GM23338 (cell line): ENCODE measurements at regions not wholly inside any gene's neighbourhood (a gene's known extent, or its start where the extent isn't known, plus 50 kb on each side); places are given as distances from the start of the nearest gene placed in this dataset.
A peak's percentile ranks its signal among the peaks of the same experiment; 100 is the strongest.

Experiments
- ATAC-seq: fragments of 200-7000 bp; cut with Tn5 transposase; 3 replicates; pipeline ENCODE4 v1.9.1; 2020
- DNase-seq: peaks from one replicate; pipeline ENCODE4 v3.0.0-alpha.2; 2015; ENCODE audit warnings: low spot score
- H2AFZ ChIP-seq: fragments of 200-600 bp; sonication (generic); 2 replicates; pipeline ENCODE4 v1.8.0; 2016; ENCODE audit warnings: antibody characterized with exemption, mild to moderate bottlenecking, moderate library complexity
- H3F3A ChIP-seq: fragments of 200-600 bp; sonication (generic); replicated peaks from 2 replicates; pipeline ENCODE4 v1.8.0; 2017; ENCODE audit warnings: antibody characterized with exemption, mixed run types, low read depth
- H3K27ac ChIP-seq: fragments of 200-600 bp; sonication (generic); 2 replicates; pipeline ENCODE4 v1.6.1; 2016; ENCODE audit warnings: low read depth
- H3K27me3 ChIP-seq: fragments of 200-600 bp; sonication (generic); 2 replicates; pipeline ENCODE4 v1.8.0; 2016; ENCODE audit warnings: mild to moderate bottlenecking, mixed run types, moderate library complexity; ENCODE audit not compliant: insufficient read depth
- H3K36me3 ChIP-seq: fragments of 200-600 bp; sonication (generic); 2 replicates; pipeline ENCODE4 v1.8.0; 2016; ENCODE audit warnings: mild to moderate bottlenecking; ENCODE audit not compliant: insufficient read depth
- H3K4me1 ChIP-seq: fragments of 200-600 bp; sonication (generic); 2 replicates; pipeline ENCODE4 v1.8.0; 2016; ENCODE audit warnings: mild to moderate bottlenecking, moderate library complexity; ENCODE audit not compliant: insufficient read depth
- H3K4me2 ChIP-seq: fragments of 200-600 bp; sonication (generic); 2 replicates; pipeline ENCODE4 v1.7.1; 2017; ENCODE audit warnings: mixed run types
- H3K4me3 ChIP-seq: fragments of 200-600 bp; sonication (generic); 2 replicates; pipeline ENCODE4 v1.6.1; 2016; ENCODE audit warnings: mixed run types
- H3K79me2 ChIP-seq: fragments of 200-600 bp; sonication (generic); replicated peaks from 2 replicates; pipeline ENCODE4 v1.8.0; 2017; ENCODE audit warnings: mild to moderate bottlenecking; ENCODE audit not compliant: insufficient read depth
- H3K9me2 ChIP-seq: fragments of 200-600 bp; sonication (generic); 2 replicates; pipeline ENCODE4 v1.8.0; 2017; ENCODE audit not compliant: insufficient read depth
- H4K20me1 ChIP-seq: fragments of 200-600 bp; sonication (generic); replicated peaks from 2 replicates; pipeline ENCODE4 v1.8.0; 2017; ENCODE audit warnings: mild to moderate bottlenecking; ENCODE audit not compliant: insufficient read depth
- H3K27ac Mint-ChIP-seq: 2 replicates; pipeline ENCODE4 v1.8.0; 2020; ENCODE audit warnings: inconsistent platforms, mild to moderate bottlenecking, moderate library complexity, mixed read lengths
- H3K27me3 Mint-ChIP-seq: 3 replicates; pipeline ENCODE4 v1.8.0; 2022; ENCODE audit warnings: low read depth, mild to moderate bottlenecking, moderate library complexity, mixed read lengths, inconsistent platforms; ENCODE audit not compliant: insufficient read depth, poor library complexity
- H3K36me3 Mint-ChIP-seq: 3 replicates; pipeline ENCODE4 v1.8.0; 2021; ENCODE audit warnings: low read depth, mild to moderate bottlenecking, inconsistent platforms, moderate library complexity, mixed read lengths
- H3K4me1 Mint-ChIP-seq: 3 replicates; pipeline ENCODE4 v1.8.0; 2020; ENCODE audit warnings: mild to moderate bottlenecking, inconsistent platforms, mixed read lengths
- H3K4me3 Mint-ChIP-seq: 3 replicates; pipeline ENCODE4 v1.8.0; 2021; ENCODE audit warnings: moderate library complexity, mild to moderate bottlenecking, inconsistent platforms, mixed read lengths
- H3K9me3 Mint-ChIP-seq: 3 replicates; pipeline ENCODE4 v1.8.0; 2020; ENCODE audit warnings: moderate library complexity, mild to moderate bottlenecking, inconsistent platforms, mixed read lengths
- CREB1 ChIP-seq: fragments of 250-450 bp; sonication (Bioruptor Pico); IDR thresholded peaks from 2 replicates; pipeline ENCODE4 v1.5.0; 2020; ENCODE audit warnings: low read depth, mild to moderate bottlenecking, moderate library complexity
- CTCF ChIP-seq, 2 experiments: fragments of 200-600 bp in 1 of 2; sonication (generic) in 1 of 2; conservative IDR thresholded peaks; 2 replicates each; pipeline versions ENCODE4 v1.5.1 to v1.6.1; 2016 to 2017; ENCODE audit warnings: antibody characterized with exemption in 2 of 2, low read depth in 2 of 2, mild to moderate bottlenecking in 2 of 2, moderate library complexity in 1 of 2
- ETS1 ChIP-seq: IDR thresholded peaks from 2 replicates; pipeline ENCODE4 v1.6.1; 2016; ENCODE audit warnings: antibody characterized with exemption
- EZH2phosphoT487 ChIP-seq: fragments of 200-600 bp; sonication (generic); IDR thresholded peaks from one replicate; pipeline ENCODE4 v1.8.1; 2018; ENCODE audit warnings: antibody characterized with exemption; ENCODE audit not compliant: unreplicated experiment
- JUNB ChIP-seq: IDR thresholded peaks from one replicate; pipeline ENCODE4 v1.6.1; 2016; ENCODE audit warnings: antibody characterized with exemption; ENCODE audit not compliant: unreplicated experiment
- NANOG ChIP-seq: IDR thresholded peaks from 2 replicates; pipeline ENCODE4 v1.6.1; 2016; ENCODE audit warnings: antibody characterized with exemption, borderline replicate concordance
- POLR2AphosphoS5 ChIP-seq: IDR thresholded peaks from 2 replicates; pipeline ENCODE4 v1.6.1; 2016; ENCODE audit warnings: antibody characterized with exemption, low read depth
- REST ChIP-seq: IDR thresholded peaks from one replicate; pipeline ENCODE4 v1.6.1; 2018; ENCODE audit warnings: antibody characterized with exemption; ENCODE audit not compliant: unreplicated experiment
- STAT1 ChIP-seq: IDR thresholded peaks from one replicate; pipeline ENCODE4 v1.6.1; 2016; ENCODE audit warnings: antibody characterized with exemption; ENCODE audit not compliant: unreplicated experiment
- ZNF114 ChIP-seq: fragments of 250-450 bp; sonication (Bioruptor Pico); IDR thresholded peaks from 2 replicates; pipeline ENCODE4 v1.5.0; 2020; ENCODE audit warnings: mild to moderate bottlenecking, moderate library complexity
- ZNF331 ChIP-seq: fragments of 250-450 bp; sonication (Bioruptor Pico); IDR thresholded peaks from 2 replicates; pipeline ENCODE4 v1.5.0; 2020; ENCODE audit warnings: low read depth, mild to moderate bottlenecking, moderate library complexity

- Histone ChIP-seq H3K27ac (no peak overlapping the region), H3K79me2 (no peaks in the 10 kb centered on the region), H3F3A (no peaks in the 10 kb centered on the region), H3K9me2 (peaks cover 4% of the 10 kb centered on the region; the same call in 1 of the 2 replicates), H3K36me3 (no peaks in the 10 kb centered on the region), H3K27me3 (no peaks in the 10 kb centered on the region), H2AFZ (no peak overlapping the region), H4K20me1 (no peaks in the 10 kb centered on the region), H3K4me1 (peaks cover 30% of the 10 kb centered on the region), H3K4me3 (no peak overlapping the region), H3K4me2 (no peak overlapping the region)
- Mint-ChIP-seq H3K36me3 (no peaks in the 10 kb centered on the region), H3K27me3 (peaks cover 2% of the 10 kb centered on the region), H3K4me1 (peaks cover 29% of the 10 kb centered on the region), H3K27ac (no peak overlapping the region), H3K4me3 (no peak overlapping the region), H3K9me3 (no peaks in the 10 kb centered on the region; the same call in 2 of the 3 replicates)
- DNase-seq (no peak), ATAC-seq (no peak)
- no peak for TF ChIP-seq EZH2phosphoT487
- TF ChIP-seq CREB1 (CRISPR knock-in tag): no peak
- TF ChIP-seq NANOG: no peak
- no peak for TF ChIP-seq ZNF114 (CRISPR knock-in tag)
- no peak for TF ChIP-seq JUNB
- TF ChIP-seq REST: no peak
- TF ChIP-seq ETS1: no peak
Measured at GRCh38 chr16:16945207-16945606, 525.6 kb downstream of the XYLT1 start.

GRCh38 chr16:16956376-16956775 lies 514.4 kb downstream of the XYLT1 start:
- no peak overlapping the region for H3K27ac Mint-ChIP-seq
- no peak for ATAC-seq
- TF ChIP-seq STAT1 (no peak), ZNF331 (no peak), POLR2AphosphoS5 (no peak), NANOG (no peak), CTCF (conservative IDR thresholded peaks at IDR 0.05; ENCODE audit: low read depth in 2 of 2) (no peak), ZNF114 (CRISPR knock-in tag) (no peak), JUNB (no peak), CREB1 (CRISPR knock-in tag) (no peak), ETS1 (no peak), REST (no peak)

More at GRCh38 chr16:16956376-16956775, 514.4 kb downstream of the XYLT1 start:
- Histone ChIP-seq H3K4me2 (no peak overlapping the region), H3K79me2 (no peaks in the 10 kb centered on the region), H3K4me1 (peaks cover 7% of the 10 kb centered on the region; the same call in 1 of the 2 replicates), H3K27ac (no peak overlapping the region), H2AFZ (peak overlapping the region; percentile 72; the same call in 1 of the 2 replicates), H4K20me1 (no peaks in the 10 kb centered on the region), H3K9me2 (no peaks in the 10 kb centered on the region), H3K36me3 (no peaks in the 10 kb centered on the region), H3F3A (no peaks in the 10 kb centered on the region), H3K27me3 (no peaks in the 10 kb centered on the region), H3K4me3 (no peak overlapping the region)
- Mint-ChIP-seq H3K4me1 (peaks cover 3% of the 10 kb centered on the region; the same call in 2 of the 3 replicates), H3K9me3 (peaks cover 3% of the 10 kb centered on the region; the same call in 2 of the 3 replicates), H3K27me3 (peaks cover 1% of the 10 kb centered on the region), H3K36me3 (no peaks in the 10 kb centered on the region), H3K4me3 (no peak overlapping the region)
- DNase-seq: no peak
